GM18951 (cell line): ENCODE measurements at regions not wholly inside any gene's neighbourhood (a gene's known extent, or its start where the extent isn't known, plus 50 kb on each side); places are given as distances from the start of the nearest gene placed in this dataset.

ENCODE experiments used
- POLR2A ChIP-seq: IDR thresholded peaks from 4 replicates; pipeline ENCODE4 v1.6.1; 2011; ENCODE audit warnings: mild to moderate bottlenecking; ENCODE audit not compliant: insufficient read length, insufficient read depth; ENCODE audit errors: extremely low read depth
- in situ Hi-C: fragments of 300-500 bp; cut with MboI; formaldehyde crosslinking; loops from one replicate; pipeline ENCODE4 v1.12.0; 2022; ENCODE audit warnings: low sequenced_read_pairs, mixed read lengths, inconsistent platforms; ENCODE audit not compliant: unreplicated experiment

- in situ Hi-C loops = loop anchor here (10.0 kb wide), 1 partner anchor 165 kb away; no protein-coding TSS in a partner anchor
These were observed 61.2 kb upstream of the ETV3 start for GRCh38 chr1:157199421-157199755.

GRCh38 chr1:157198619-157199420 is 60.6 kb upstream of the ETV3 start:
- TF ChIP-seq POLR2A = no peak
- in situ Hi-C loops = loop anchor here (10.0 kb wide), 1 partner anchor 166 kb away; no protein-coding TSS in a partner anchor

More at GRCh38 chr1:157199421-157199755, 61.2 kb upstream of the ETV3 start:
- no peak for TF ChIP-seq POLR2A

- in situ Hi-C loops = loop anchor here (10.0 kb wide), 1 partner anchor 167 kb away; no protein-coding TSS in a partner anchor
- no peak for TF ChIP-seq POLR2A
These were observed 59.8 kb upstream of the ETV3 start for GRCh38 chr1:157197906-157198435.

- in situ Hi-C loops = loop anchor here (10.0 kb wide), 1 partner anchor 168 kb away; no protein-coding TSS in a partner anchor
These were observed 58.7 kb upstream of the ETV3 start for GRCh38 chr1:157196670-157197456.

GRCh38 chr1:157196245-157196543 is 58.0 kb upstream of the ETV3 start:
- in situ Hi-C loops = loop anchor here (10.0 kb wide), 1 partner anchor 169 kb away; no protein-coding TSS in a partner anchor
- no peak for TF ChIP-seq POLR2A

GRCh38 chr1:157195521-157196244 is 57.5 kb upstream of the ETV3 start:
- in situ Hi-C loops = loop anchor here (10.0 kb wide), 1 partner anchor 169 kb away; no protein-coding TSS in a partner anchor
- no peak for TF ChIP-seq POLR2A

GRCh38 chr1:157194731-157195520 is 56.7 kb upstream of the ETV3 start:
- in situ Hi-C loops = loop anchor here (10.0 kb wide), 1 partner anchor 170 kb away; no protein-coding TSS in a partner anchor
- no peak for TF ChIP-seq POLR2A

- in situ Hi-C loops = loop anchor here (10.0 kb wide), 1 partner anchor 171 kb away; no protein-coding TSS in a partner anchor
- no peak for TF ChIP-seq POLR2A
These were observed 55.7 kb upstream of the ETV3 start for GRCh38 chr1:157193702-157194391.

- no peak for TF ChIP-seq POLR2A
- in situ Hi-C loops = loop anchor here (10.0 kb wide), 1 partner anchor 172 kb away; no protein-coding TSS in a partner anchor
These were observed 55.0 kb upstream of the ETV3 start for GRCh38 chr1:157193219-157193618.

GRCh38 chr1:157189986-157190982 is 52.1 kb upstream of the ETV3 start:
- TF ChIP-seq POLR2A = no peak
- in situ Hi-C loops = loop anchor here (10.0 kb wide), 1 partner anchor 175 kb away; no protein-coding TSS in a partner anchor

GRCh38 chr1:157189096-157189495 is 50.9 kb upstream of the ETV3 start:
- no peak for TF ChIP-seq POLR2A
- in situ Hi-C loops = no loop called here
